HCT116 (cell line): ENCODE measurements at regions not wholly inside any gene's neighbourhood (a gene's known extent, or its start where the extent isn't known, plus 50 kb on each side); places are given as distances from the start of the nearest gene placed in this dataset.

Experiments used
- ATAC-seq: fragments of 200-7000 bp; cut with Tn5 transposase; 2 replicates; pipeline ENCODE4 v1.9.1; 2020; ENCODE audit warnings: mild to moderate bottlenecking, moderate library complexity
- BruUV-seq: library from RNA; stranded (reverse); fragments of 400-500 nt; replicated peaks from 2 replicates; lab custom pipeline; 2021; lab: Mats Ljungman, UMichigan
- CTCF ChIA-PET: fragments of 300-600 bp; sonication (Branson Sonifier 250); formaldehyde crosslinking; loops from one replicate; lab custom pipeline; 2021; ENCODE audit warnings: antibody characterized with exemption; lab: Charles Lee
- POLR2A ChIA-PET: fragments of 300-600, 350-600 bp; sonication (Branson Sonifier 250); formaldehyde crosslinking; loops from one replicate; lab custom pipeline; 2021; ENCODE audit warnings: antibody characterized with exemption; lab: Charles Lee
- RAD21 ChIA-PET, 2 experiments: fragments of 300-600 bp; sonication (Branson Sonifier 250); formaldehyde crosslinking; loops; one replicate each; lab custom pipeline; 2023; ENCODE audit warnings: low total read pairs in 2 of 2; ENCODE audit not compliant: uncharacterized antibody in 2 of 2, unreplicated experiment in 2 of 2, low non-redundant PET in 1 of 2; lab: Charles Lee
- DNase-seq: peaks from one replicate; pipeline ENCODE4 v3.0.0-alpha.2; 2010; ENCODE audit warnings: low read depth, low spot score
- H2AFZ ChIP-seq: fragments of 200-600 bp; shearing (Covaris generic), sonication (generic); 2 replicates; pipeline ENCODE4 v1.6.1; 2017; ENCODE audit warnings: low read depth, mixed run types, mixed read lengths, antibody characterized with exemption, low read length; ENCODE audit not compliant: poor library complexity, severe bottlenecking
- H3K27ac ChIP-seq: 2 replicates; pipeline ENCODE4 v1.5.1; 2012; ENCODE audit warnings: low read depth, low read length
- H3K27me3 ChIP-seq: fragments of 200-600 bp; sonication (generic); 2 replicates; pipeline ENCODE4 v1.6.1; 2016; ENCODE audit warnings: mixed run types, low read length, mixed read lengths; ENCODE audit not compliant: insufficient read depth
- H3K36me3 ChIP-seq, 2 experiments: fragments of 200-500 bp in 1 of 2; fragments of 200-600 bp in 1 of 2; sonication (Bioruptor generic) in 1 of 2; sonication (generic) in 1 of 2; 2 replicates each; pipeline versions ENCODE4 v1.5.1 to v1.6.1; 2014 to 2016; ENCODE audit warnings: low read length in 2 of 2, inconsistent platforms in 1 of 2, mixed read lengths in 1 of 2, mixed run types in 1 of 2; ENCODE audit not compliant: insufficient read depth in 2 of 2, control insufficient read depth in 1 of 2
- H3K4me1 ChIP-seq, 2 experiments: fragments of 200-600 bp in 1 of 2; sonication (generic) in 1 of 2; 2 replicates each; pipeline versions ENCODE4 v1.5.1 to v1.6.1; 2012 to 2017; ENCODE audit warnings: low read length in 2 of 2, inconsistent platforms in 1 of 2, mild to moderate bottlenecking in 1 of 2, mixed read lengths in 1 of 2, mixed run types in 1 of 2, moderate library complexity in 1 of 2; ENCODE audit not compliant: insufficient read depth in 2 of 2, control insufficient read depth in 1 of 2
- H3K4me2 ChIP-seq: fragments of 200-600 bp; sonication (generic); 2 replicates; pipeline ENCODE4 v1.6.1; 2017; ENCODE audit warnings: mixed run types, low read length, mixed read lengths
- H3K4me3 ChIP-seq, 2 experiments: fragments of 200-600 bp in 1 of 2; sonication (generic) in 1 of 2; replicated peaks in 1 of 2; 2 replicates each; pipeline ENCODE4 v1.5.1; 2011 to 2016; ENCODE audit warnings: low read length in 2 of 2, control low read depth in 1 of 2, low read depth in 1 of 2, mild to moderate bottlenecking in 1 of 2, mixed read lengths in 1 of 2, mixed run types in 1 of 2
- H3K79me2 ChIP-seq: fragments of 200-600 bp; sonication (generic); 2 replicates; pipeline ENCODE4 v1.6.1; 2017; ENCODE audit warnings: mild to moderate bottlenecking, mixed run types, low read length, moderate library complexity, mixed read lengths; ENCODE audit not compliant: insufficient read depth
- H3K9ac ChIP-seq: fragments of 200-600 bp; sonication (generic); 2 replicates; pipeline ENCODE4 v1.6.1; 2016; ENCODE audit warnings: low read length, mixed read lengths
- H3K9me2 ChIP-seq: fragments of 200-600 bp; sonication (generic), shearing (Covaris generic); 2 replicates; pipeline ENCODE4 v1.6.1; 2017; ENCODE audit warnings: mixed run types, mild to moderate bottlenecking, moderate library complexity; ENCODE audit not compliant: insufficient read depth
- H3K9me3 ChIP-seq, 2 experiments: fragments of 200-500 bp in 1 of 2; fragments of 200-600 bp in 1 of 2; sonication (Bioruptor generic) in 1 of 2; sonication (generic) in 1 of 2; 2 replicates each; pipeline ENCODE4 v1.6.1; 2014 to 2017; ENCODE audit warnings: low read length in 2 of 2, mixed read lengths in 2 of 2, inconsistent platforms in 1 of 2, low read depth in 1 of 2, mild to moderate bottlenecking in 1 of 2, mixed run types in 1 of 2, moderate library complexity in 1 of 2; ENCODE audit not compliant: control insufficient read depth in 1 of 2, insufficient read depth in 1 of 2
- H4K20me1 ChIP-seq: fragments of 200-600 bp; sonication (generic), shearing (Covaris generic); 2 replicates; pipeline ENCODE4 v1.6.1; 2017; ENCODE audit warnings: mixed run types, mild to moderate bottlenecking, moderate library complexity; ENCODE audit not compliant: insufficient read depth
- ATF3 ChIP-seq: IDR thresholded peaks from 2 replicates; pipeline ENCODE4 v1.6.1; 2012
- CEBPB ChIP-seq: IDR thresholded peaks from 2 replicates; pipeline ENCODE4 v1.6.1; 2012; ENCODE audit warnings: low read depth
- CTCF ChIP-seq, 3 experiments: fragments of 200-600 bp in 1 of 3; sonication (generic) in 1 of 3; IDR thresholded peaks in 2 of 3; conservative IDR thresholded peaks in 1 of 3; 2 replicates each; pipeline ENCODE4 v1.5.1; 2012 to 2017; ENCODE audit warnings: low read depth in 2 of 3, low read length in 2 of 3, antibody characterized with exemption in 1 of 3, borderline replicate concordance in 1 of 3, control low read depth in 1 of 3, mild to moderate bottlenecking in 1 of 3, mixed read lengths in 1 of 3, mixed run types in 1 of 3, moderate library complexity in 1 of 3; ENCODE audit not compliant: insufficient read depth in 1 of 3
- EGR1 ChIP-seq: IDR thresholded peaks from 2 replicates; pipeline ENCODE4 v1.6.1; 2012; ENCODE audit warnings: low read depth
- ELF1 ChIP-seq: IDR thresholded peaks from 2 replicates; pipeline ENCODE4 v1.6.1; 2012; ENCODE audit warnings: low read depth, borderline replicate concordance
- EZH2 ChIP-seq: fragments of 200-600 bp; sonication (generic); IDR thresholded peaks from 2 replicates; pipeline ENCODE4 v1.6.1; 2017; ENCODE audit warnings: antibody characterized with exemption, mixed run types
- EZH2phosphoT487 ChIP-seq: fragments of 200-600 bp; IDR thresholded peaks from 2 replicates; pipeline ENCODE4 v1.6.1; 2018; ENCODE audit warnings: antibody characterized with exemption, borderline replicate concordance
- FOSL1 ChIP-seq: IDR thresholded peaks from 2 replicates; pipeline ENCODE4 v1.6.1; 2012; ENCODE audit warnings: low read depth
- POLR2A ChIP-seq: IDR thresholded peaks from 2 replicates; pipeline ENCODE4 v1.7.0; 2011; ENCODE audit warnings: borderline replicate concordance; ENCODE audit not compliant: insufficient read depth, insufficient read length; ENCODE audit errors: extremely low read depth
- RAD21 ChIP-seq: IDR thresholded peaks from 2 replicates; pipeline ENCODE4 v1.6.1; 2012; ENCODE audit warnings: low read depth, mild to moderate bottlenecking
- REST ChIP-seq: IDR thresholded peaks from 2 replicates; pipeline ENCODE4 v1.6.1; 2012; ENCODE audit warnings: low read depth
- SP1 ChIP-seq: IDR thresholded peaks from 2 replicates; pipeline ENCODE4 v1.6.1; 2012; ENCODE audit warnings: low read depth
- SRF ChIP-seq: IDR thresholded peaks from 2 replicates; pipeline ENCODE4 v1.6.1; 2012; ENCODE audit warnings: low read depth
- YY1 ChIP-seq: IDR thresholded peaks from 2 replicates; pipeline ENCODE4 v1.6.1; 2011; ENCODE audit warnings: low read length, low read depth, moderate library complexity, mild to moderate bottlenecking; ENCODE audit not compliant: insufficient replicate concordance; ENCODE audit errors: extremely low read depth
- ZBTB33 ChIP-seq: IDR thresholded peaks from 2 replicates; pipeline ENCODE4 v1.6.1; 2011; ENCODE audit warnings: mild to moderate bottlenecking, low read length, moderate library complexity; ENCODE audit not compliant: insufficient replicate concordance; ENCODE audit errors: extremely low read depth
- ZFX ChIP-seq: fragments of 450-650 bp; IDR thresholded peaks from 2 replicates; pipeline ENCODE4 v1.6.1; 2017
- ZNF274 ChIP-seq: fragments of 200-500 bp; sonication (Bioruptor generic); IDR thresholded peaks from 2 replicates; pipeline ENCODE4 v1.6.1; 2014; ENCODE audit warnings: mild to moderate bottlenecking, low read depth, low read length, inconsistent platforms
- intact Hi-C: fragments of 100-400 bp; cut with micrococcal nuclease; formaldehyde crosslinking; loops from 2 replicates; pipeline ENCODE4 v1.10.0; 2022

GRCh38 chr1:55697997-55698535 is 482.9 kb upstream of the USP24 start:
- ChIA-PET RAD21 (no interaction called here), POLR2A (no interaction called here), CTCF (no interaction called here)
- intact Hi-C loops = no loop called here
- no peaks in the 10 kb centered on the region for H3K79me2 ChIP-seq
- no peaks in the 10 kb centered on the region for H3K9me3 ChIP-seq
- TF ChIP-seq POLR2A (no peak), ELF1 (no peak), SRF (no peak), EGR1 (no peak), CTCF (IDR thresholded peaks at IDR 0.05 in 2 of 3, conservative IDR thresholded peaks at IDR 0.05 in 1 of 3; ENCODE audit: borderline replicate concordance in 1 of 3, insufficient read depth in 1 of 3, low read depth in 2 of 3, low read length in 2 of 3) (no peak), REST (no peak), ZFX (no peak), ATF3 (no peak), ZNF274 (no peak), SP1 (no peak), RAD21 (no peak), YY1 (no peak), FOSL1 (no peak), ZBTB33 (no peak), EZH2 (no peak), CEBPB (no peak), EZH2phosphoT487 (no peak)
- no peaks in the 10 kb centered on the region for H3K4me1 ChIP-seq
- no peaks in the 10 kb centered on the region for H3K27me3 ChIP-seq
- no peak overlapping the region for H3K9ac ChIP-seq
- no peak overlapping the region for H3K4me2 ChIP-seq
- no peaks in the 10 kb centered on the region for H3K9me2 ChIP-seq
- no peak overlapping the region for H3K4me3 ChIP-seq
- H2AFZ ChIP-seq = no peak overlapping the region
- no peak overlapping the region for H3K27ac ChIP-seq
- BruUV-seq = no TSS peak
- H4K20me1 ChIP-seq = no peaks in the 10 kb centered on the region
- no peak for ATAC-seq
- DNase-seq = no peak
- H3K36me3 ChIP-seq = no peaks in the 10 kb centered on the region
